ENCODE measurements at regions not wholly inside any gene's neighbourhood (a gene's known extent, or its start where the extent isn't known, plus 50 kb on each side); places are given as distances from the start of the nearest gene placed in this dataset.

- DNase-seq (ENCODE audit: low read depth), result no peak
Measured at GRCh38 chr22:26892166-26893041, 235.0 kb downstream of the MIAT start.

DNA sequence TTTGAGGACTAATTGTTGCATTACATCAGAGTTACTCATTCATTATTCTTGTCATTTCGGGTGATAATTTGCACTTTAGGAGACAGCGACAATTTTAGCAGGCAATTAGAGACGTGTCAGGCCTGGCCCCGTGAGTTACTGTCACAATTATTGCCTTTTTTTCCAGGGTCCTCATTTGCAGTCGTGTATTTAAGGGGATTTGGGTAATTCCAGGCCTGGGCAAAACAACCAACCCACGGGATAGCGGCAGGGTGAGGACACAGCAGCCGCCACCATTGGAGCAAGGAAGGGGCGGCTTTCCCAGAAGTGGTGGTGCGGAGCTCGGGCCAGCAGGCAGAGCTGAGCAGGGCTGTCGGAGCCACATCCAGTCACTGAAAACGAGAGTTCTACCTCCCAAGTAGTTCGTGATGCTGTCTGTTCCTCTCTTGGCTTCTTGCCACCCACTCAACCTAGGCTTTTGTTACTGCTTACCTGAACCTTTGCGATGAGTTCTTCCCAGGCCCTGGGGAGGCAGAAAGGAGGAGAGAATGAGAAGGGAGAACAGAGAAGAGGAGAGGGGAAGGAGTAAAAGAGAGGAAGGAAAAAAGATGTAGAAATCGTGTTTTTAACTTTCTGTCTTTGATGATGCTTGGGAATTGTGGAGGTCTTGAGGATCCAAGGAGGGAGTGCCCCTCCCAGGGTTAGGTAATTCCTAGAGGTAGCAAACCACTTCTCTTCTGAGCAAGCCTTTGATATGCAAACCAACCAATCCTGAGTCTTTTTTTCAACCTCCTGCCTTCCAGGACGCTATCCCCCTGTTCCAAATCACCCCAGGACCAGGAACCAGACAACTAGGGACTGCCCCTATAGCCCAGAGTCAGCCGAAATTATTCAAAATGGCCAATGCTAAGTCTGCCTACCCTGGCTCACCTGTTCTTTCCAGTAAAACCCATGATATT lies 236.1 kb downstream of the MIAT start:
- Histone ChIP-seq H3K27me3 (ENCODE audit: control insufficient read depth, insufficient read depth, low read length) (no peaks in the 10 kb centered on the region), H3K4me3 (ENCODE audit: low read depth, low read length) (no peak overlapping the region), H3K36me3 (ENCODE audit: control insufficient read depth, insufficient read depth, low read length) (no peaks in the 10 kb centered on the region)
- DNase-seq (ENCODE audit: low read depth), result no peak
- TF ChIP-seq, protein P1, sequence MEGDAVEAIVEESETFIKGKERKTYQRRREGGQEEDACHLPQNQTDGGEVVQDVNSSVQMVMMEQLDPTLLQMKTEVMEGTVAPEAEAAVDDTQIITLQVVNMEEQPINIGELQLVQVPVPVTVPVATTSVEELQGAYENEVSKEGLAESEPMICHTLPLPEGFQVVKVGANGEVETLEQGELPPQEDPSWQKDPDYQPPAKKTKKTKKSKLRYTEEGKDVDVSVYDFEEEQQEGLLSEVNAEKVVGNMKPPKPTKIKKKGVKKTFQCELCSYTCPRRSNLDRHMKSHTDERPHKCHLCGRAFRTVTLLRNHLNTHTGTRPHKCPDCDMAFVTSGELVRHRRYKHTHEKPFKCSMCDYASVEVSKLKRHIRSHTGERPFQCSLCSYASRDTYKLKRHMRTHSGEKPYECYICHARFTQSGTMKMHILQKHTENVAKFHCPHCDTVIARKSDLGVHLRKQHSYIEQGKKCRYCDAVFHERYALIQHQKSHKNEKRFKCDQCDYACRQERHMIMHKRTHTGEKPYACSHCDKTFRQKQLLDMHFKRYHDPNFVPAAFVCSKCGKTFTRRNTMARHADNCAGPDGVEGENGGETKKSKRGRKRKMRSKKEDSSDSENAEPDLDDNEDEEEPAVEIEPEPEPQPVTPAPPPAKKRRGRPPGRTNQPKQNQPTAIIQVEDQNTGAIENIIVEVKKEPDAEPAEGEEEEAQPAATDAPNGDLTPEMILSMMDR (IDR thresholded peaks at IDR 0.05; ENCODE audit: insufficient read depth, low read length, poor library complexity, severe bottlenecking), result no peak

More at GRCh38 chr22:26892166-26893041, 235.0 kb downstream of the MIAT start:
- Histone ChIP-seq H3K27me3 (ENCODE audit: control insufficient read depth, insufficient read depth, low read length) (no peaks in the 10 kb centered on the region), H3K36me3 (ENCODE audit: control insufficient read depth, insufficient read depth, low read length) (no peaks in the 10 kb centered on the region), H3K4me3 (ENCODE audit: low read depth, low read length) (no peak overlapping the region)
- TF ChIP-seq, protein P1 (IDR thresholded peaks at IDR 0.05; ENCODE audit: insufficient read depth, low read length, poor library complexity, severe bottlenecking), result no peak

DNA sequence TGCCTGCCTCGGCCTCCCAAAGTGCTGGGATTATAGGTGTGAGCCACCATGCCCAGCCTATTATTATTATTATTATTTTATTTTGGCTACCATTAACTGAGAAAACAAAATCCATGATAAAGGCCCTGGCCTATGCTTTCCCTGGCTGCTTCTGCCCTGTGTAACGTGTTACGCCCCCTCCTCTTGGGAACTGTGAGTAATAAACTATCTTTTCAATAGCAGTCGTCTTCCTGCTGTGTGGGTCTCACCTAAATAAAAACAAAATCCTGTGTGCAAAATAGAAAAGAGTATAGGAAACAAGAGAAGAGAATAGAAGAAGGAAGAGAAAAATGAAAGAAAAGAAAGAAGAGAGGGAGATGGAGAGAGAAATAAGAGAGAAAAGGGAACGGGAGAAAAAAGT lies 237.0 kb downstream of the MIAT start:
- Histone ChIP-seq H3K4me3 (ENCODE audit: low read depth, low read length) (no peak overlapping the region), H3K27me3 (ENCODE audit: control insufficient read depth, insufficient read depth, low read length) (no peaks in the 10 kb centered on the region), H3K36me3 (ENCODE audit: control insufficient read depth, insufficient read depth, low read length) (no peaks in the 10 kb centered on the region)
- DNase-seq (ENCODE audit: low read depth), result no peak
- TF ChIP-seq, protein P1 (IDR thresholded peaks at IDR 0.05; ENCODE audit: insufficient read depth, low read length, poor library complexity, severe bottlenecking), result no peak

GRCh38 chr22:26894766-26895485 lies 237.5 kb downstream of the MIAT start:
- no peak overlapping the region for H3K4me3 ChIP-seq (ENCODE audit: low read depth, low read length)
- H3K27me3 ChIP-seq (ENCODE audit: control insufficient read depth, insufficient read depth, low read length), result no peaks in the 10 kb centered on the region
- H3K36me3 ChIP-seq (ENCODE audit: control insufficient read depth, insufficient read depth, low read length), result no peaks in the 10 kb centered on the region
- TF ChIP-seq, protein P1 (IDR thresholded peaks at IDR 0.05; ENCODE audit: insufficient read depth, low read length, poor library complexity, severe bottlenecking), result no peak
- peak; percentile 86 for DNase-seq (ENCODE audit: low read depth)

DNA sequence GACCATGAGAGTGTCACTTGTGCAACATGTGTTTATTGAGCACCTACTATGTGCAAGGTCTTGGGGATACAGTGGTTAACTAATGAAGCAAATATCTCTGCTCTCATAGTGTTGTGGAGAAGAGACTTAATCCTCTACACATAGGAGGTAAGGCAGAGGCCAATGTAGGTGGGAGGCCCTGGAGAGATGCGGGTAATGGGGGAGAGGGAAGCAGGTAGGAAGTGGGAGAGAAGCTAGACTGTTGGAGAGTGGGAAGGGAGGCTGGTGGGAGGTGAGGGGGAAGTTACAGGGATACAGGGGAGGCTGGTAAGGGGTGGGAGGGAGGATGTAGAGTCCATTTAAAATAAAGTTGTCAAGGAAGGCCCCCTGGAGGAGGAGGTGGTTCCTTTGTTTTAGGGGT lies 240.0 kb downstream of the MIAT start:
- DNase-seq (ENCODE audit: low read depth), result no peak
- peaks cover 2% of the 10 kb centered on the region for H3K27me3 ChIP-seq (ENCODE audit: control insufficient read depth, insufficient read depth, low read length)
- TF ChIP-seq, protein P1 (IDR thresholded peaks at IDR 0.05; ENCODE audit: insufficient read depth, low read length, poor library complexity, severe bottlenecking), result no peak
- no peaks in the 10 kb centered on the region for H3K36me3 ChIP-seq (ENCODE audit: control insufficient read depth, insufficient read depth, low read length)
- no peak overlapping the region for H3K4me3 ChIP-seq (ENCODE audit: low read depth, low read length)

Data from kidney epithelial cell (primary cell).